A673 (cell line): ENCODE measurements at regions not wholly inside any gene's neighbourhood (a gene's known extent, or its start where the extent isn't known, plus 50 kb on each side); places are given as distances from the start of the nearest gene placed in this dataset.

Experiments
- BruUV-seq: library from RNA; stranded (reverse); fragments of 400-500 nt; replicated peaks from 2 replicates; lab custom pipeline; 2021; lab: Mats Ljungman, UMichigan
- CTCF ChIA-PET: fragments of 300-600 bp; sonication (Branson Sonifier 250); formaldehyde crosslinking; loops from one replicate; lab custom pipeline; 2022; ENCODE audit warnings: antibody characterized with exemption; lab: Charles Lee
- POLR2A ChIA-PET: fragments of 300-600 bp; sonication (Branson Sonifier 250); formaldehyde crosslinking; loops from one replicate; lab custom pipeline; 2022; ENCODE audit warnings: antibody characterized with exemption; ENCODE audit not compliant: low non-redundant PET; lab: Charles Lee
- DNase-seq: peaks from one replicate; pipeline ENCODE4 v3.0.0-alpha.2; 2015; ENCODE audit warnings: low spot score
- H3K27ac ChIP-seq: fragments of 200-600 bp; sonication (generic); 2 replicates; pipeline ENCODE4 v1.5.1; 2016; ENCODE audit warnings: mixed run types, low read depth, mild to moderate bottlenecking, mixed read lengths, antibody characterized with exemption, low read length; ENCODE audit not compliant: poor library complexity, severe bottlenecking
- H3K27me3 ChIP-seq: fragments of 200-600 bp; sonication (generic); replicated peaks from 2 replicates; pipeline ENCODE4 v1.6.1; 2017; ENCODE audit warnings: mixed run types, low read depth, mild to moderate bottlenecking, mixed read lengths, antibody characterized with exemption, low read length; ENCODE audit not compliant: insufficient read depth, poor library complexity
- H3K36me3 ChIP-seq: fragments of 200-600 bp; sonication (generic); 2 replicates; pipeline ENCODE4 v1.6.1; 2016; ENCODE audit warnings: mixed run types, mild to moderate bottlenecking, mixed read lengths, antibody characterized with exemption, low read length; ENCODE audit not compliant: insufficient read depth, poor library complexity, severe bottlenecking
- H3K4me1 ChIP-seq: fragments of 200-600 bp; sonication (generic); 2 replicates; pipeline ENCODE4 v1.6.1; 2017; ENCODE audit warnings: mixed run types, mild to moderate bottlenecking, mixed read lengths, antibody characterized with exemption, low read length; ENCODE audit not compliant: insufficient read depth, poor library complexity, severe bottlenecking
- H3K4me3 ChIP-seq: fragments of 200-600 bp; sonication (generic); 2 replicates; pipeline ENCODE4 v1.5.1; 2016; ENCODE audit warnings: low read depth, mixed run types, mild to moderate bottlenecking, mixed read lengths, low read length; ENCODE audit not compliant: poor library complexity, severe bottlenecking
- H3K9me3 ChIP-seq: fragments of 200-600 bp; sonication (generic); 2 replicates; pipeline ENCODE4 v1.6.1; 2016; ENCODE audit warnings: mixed run types, low read depth, mild to moderate bottlenecking, mixed read lengths, antibody characterized with exemption, low read length; ENCODE audit not compliant: poor library complexity, severe bottlenecking
- EZH2 ChIP-seq: fragments of 200-600 bp; sonication (generic); IDR thresholded peaks from 2 replicates; pipeline ENCODE4 v1.6.1; 2017; ENCODE audit warnings: borderline replicate concordance, low read depth, mild to moderate bottlenecking, mixed read lengths, antibody characterized with exemption, low read length; ENCODE audit not compliant: poor library complexity, severe bottlenecking
- intact Hi-C: fragments of 100-400 bp; cut with micrococcal nuclease; formaldehyde crosslinking; loops from one replicate; pipeline ENCODE4 v1.10.0; 2022; ENCODE audit not compliant: unreplicated experiment
- TF ChIP-seq, protein P1 (sequence below): fragments of 300-800, 200-600 bp; sonication (generic); conservative IDR thresholded peaks from 2 replicates; pipeline ENCODE4 v1.5.1; 2017; ENCODE audit warnings: low read depth, mild to moderate bottlenecking, antibody characterized with exemption, low read length, moderate library complexity, mixed read lengths

DNA sequence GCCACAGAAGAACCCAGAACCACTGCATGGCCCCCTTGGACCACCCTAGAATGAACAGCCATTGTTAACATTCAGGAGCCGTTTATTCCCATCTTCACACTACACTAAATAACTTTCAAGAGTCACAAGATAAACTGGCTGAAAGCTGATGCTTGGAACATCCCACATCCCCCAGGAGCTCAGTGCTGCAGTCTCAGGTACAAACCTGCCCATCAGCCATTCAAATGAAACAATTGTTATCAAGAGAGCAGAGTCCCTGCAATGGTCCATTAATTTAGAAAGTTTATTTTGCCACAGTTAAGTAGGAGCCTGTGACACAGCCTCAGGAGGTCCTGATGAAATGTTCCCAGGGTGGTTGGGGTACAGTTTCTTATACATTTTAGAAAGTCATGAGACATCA is 123.8 kb upstream of the ZNF91 start:
- DNase-seq, result no peak
- CTCF ChIA-PET, result no interaction called here
- POLR2A ChIA-PET, result no interaction called here
- H3K4me3 ChIP-seq, result no peak overlapping the region
- H3K27ac ChIP-seq, result no peak overlapping the region
- H3K27me3 ChIP-seq, result no peaks in the 10 kb centered on the region
- peaks cover 58% of the 10 kb centered on the region for H3K9me3 ChIP-seq
- H3K4me1 ChIP-seq, result no peaks in the 10 kb centered on the region
- intact Hi-C loops, result no loop called here
- TF ChIP-seq, protein P1, sequence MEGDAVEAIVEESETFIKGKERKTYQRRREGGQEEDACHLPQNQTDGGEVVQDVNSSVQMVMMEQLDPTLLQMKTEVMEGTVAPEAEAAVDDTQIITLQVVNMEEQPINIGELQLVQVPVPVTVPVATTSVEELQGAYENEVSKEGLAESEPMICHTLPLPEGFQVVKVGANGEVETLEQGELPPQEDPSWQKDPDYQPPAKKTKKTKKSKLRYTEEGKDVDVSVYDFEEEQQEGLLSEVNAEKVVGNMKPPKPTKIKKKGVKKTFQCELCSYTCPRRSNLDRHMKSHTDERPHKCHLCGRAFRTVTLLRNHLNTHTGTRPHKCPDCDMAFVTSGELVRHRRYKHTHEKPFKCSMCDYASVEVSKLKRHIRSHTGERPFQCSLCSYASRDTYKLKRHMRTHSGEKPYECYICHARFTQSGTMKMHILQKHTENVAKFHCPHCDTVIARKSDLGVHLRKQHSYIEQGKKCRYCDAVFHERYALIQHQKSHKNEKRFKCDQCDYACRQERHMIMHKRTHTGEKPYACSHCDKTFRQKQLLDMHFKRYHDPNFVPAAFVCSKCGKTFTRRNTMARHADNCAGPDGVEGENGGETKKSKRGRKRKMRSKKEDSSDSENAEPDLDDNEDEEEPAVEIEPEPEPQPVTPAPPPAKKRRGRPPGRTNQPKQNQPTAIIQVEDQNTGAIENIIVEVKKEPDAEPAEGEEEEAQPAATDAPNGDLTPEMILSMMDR, result no peak
- TF ChIP-seq EZH2, result no peak
- no peaks in the 10 kb centered on the region for H3K36me3 ChIP-seq
- no TSS peak for BruUV-seq

DNA sequence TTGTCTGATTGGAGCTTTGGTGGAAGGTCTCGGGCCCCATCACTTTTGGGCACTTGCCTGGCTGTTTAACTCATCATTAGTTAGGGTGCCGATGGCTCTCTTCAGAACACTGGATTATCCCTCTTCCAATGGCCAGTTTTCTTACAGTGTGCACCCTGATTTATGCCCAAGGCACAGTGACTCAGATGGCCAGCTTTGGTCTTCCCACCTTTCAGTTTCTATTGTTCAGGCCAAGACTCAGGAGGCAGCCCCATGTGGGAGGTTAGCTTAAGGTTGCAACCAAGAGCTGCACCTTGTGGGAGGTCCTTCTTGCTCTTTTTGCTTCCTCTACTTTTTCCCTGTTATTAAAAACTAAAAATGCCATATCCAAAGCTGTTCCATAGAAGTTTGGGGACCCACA is 121.0 kb upstream of the ZNF91 start:
- POLR2A ChIA-PET, result no interaction called here
- CTCF ChIA-PET, result no interaction called here
- TF ChIP-seq, protein P1, result no peak
- no peak for TF ChIP-seq EZH2
- BruUV-seq, result no TSS peak
- Histone ChIP-seq H3K9me3 (peaks cover 49% of the 10 kb centered on the region), H3K4me1 (no peaks in the 10 kb centered on the region), H3K4me3 (no peak overlapping the region), H3K36me3 (no peaks in the 10 kb centered on the region), H3K27me3 (no peaks in the 10 kb centered on the region), H3K27ac (no peak overlapping the region)
- DNase-seq, result no peak
- intact Hi-C loops, result no loop called here

DNA sequence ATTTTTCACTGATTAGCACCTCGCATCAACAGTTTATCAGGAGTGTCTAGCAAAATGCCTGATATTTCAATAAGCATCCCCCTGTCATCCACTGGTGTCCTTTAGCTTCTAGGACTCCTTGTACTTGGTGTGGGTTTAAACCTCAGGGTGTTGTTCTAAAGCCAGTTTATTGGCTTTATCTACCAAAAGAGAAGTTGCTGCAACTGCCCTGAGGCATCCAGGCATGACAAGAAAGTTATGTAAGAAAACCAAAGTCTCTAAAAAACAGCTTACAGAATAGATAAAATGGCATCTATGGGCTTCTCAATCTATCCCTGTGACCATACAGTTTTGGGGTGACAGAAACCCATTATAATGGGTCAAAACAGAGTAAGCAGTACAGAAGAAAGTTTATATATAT is 120.3 kb upstream of the ZNF91 start:
- Histone ChIP-seq H3K9me3 (peaks cover 49% of the 10 kb centered on the region), H3K36me3 (no peaks in the 10 kb centered on the region), H3K27me3 (no peaks in the 10 kb centered on the region), H3K27ac (no peak overlapping the region), H3K4me1 (no peaks in the 10 kb centered on the region), H3K4me3 (no peak overlapping the region)
- BruUV-seq, result no TSS peak
- no peak for DNase-seq
- POLR2A ChIA-PET, result no interaction called here
- CTCF ChIA-PET, result no interaction called here
- intact Hi-C loops, result no loop called here
- no peak for TF ChIP-seq EZH2
- TF ChIP-seq, protein P1, result no peak
